ENCODE measurements at regions not wholly inside any gene's neighbourhood (a gene's known extent, or its start where the extent isn't known, plus 50 kb on each side); places are given as distances from the start of the nearest gene placed in this dataset.

GRCh38 chr4:116321471-116321870 is 763.9 kb downstream of the TRAM1L1 start:
- no peak for TF ChIP-seq CTCF (IDR thresholded peaks at IDR 0.05; ENCODE audit: low read length)
- no peak for TF ChIP-seq EZH2 (optimal IDR thresholded peaks at IDR 0.05; ENCODE audit: low read depth, low read length)

Data from MM.1S (cell line).